GM21526 (cell line): ENCODE measurements at regions not wholly inside any gene's neighbourhood (a gene's known extent, or its start where the extent isn't known, plus 50 kb on each side); places are given as distances from the start of the nearest gene placed in this dataset.
"Not testable (repeated sequence)": the region's sequence is repeated elsewhere in the genome, so short reads cannot be mapped to it uniquely, and the experiment has no call there.

ENCODE experiments used
- ATAC-seq: cut with Tn5 transposase; IDR thresholded peaks from one replicate; pipeline ENCODE4 v1.9.1; 2021; ENCODE audit warnings: moderate library complexity; ENCODE audit not compliant: unreplicated experiment, low FRiP score

DNA sequence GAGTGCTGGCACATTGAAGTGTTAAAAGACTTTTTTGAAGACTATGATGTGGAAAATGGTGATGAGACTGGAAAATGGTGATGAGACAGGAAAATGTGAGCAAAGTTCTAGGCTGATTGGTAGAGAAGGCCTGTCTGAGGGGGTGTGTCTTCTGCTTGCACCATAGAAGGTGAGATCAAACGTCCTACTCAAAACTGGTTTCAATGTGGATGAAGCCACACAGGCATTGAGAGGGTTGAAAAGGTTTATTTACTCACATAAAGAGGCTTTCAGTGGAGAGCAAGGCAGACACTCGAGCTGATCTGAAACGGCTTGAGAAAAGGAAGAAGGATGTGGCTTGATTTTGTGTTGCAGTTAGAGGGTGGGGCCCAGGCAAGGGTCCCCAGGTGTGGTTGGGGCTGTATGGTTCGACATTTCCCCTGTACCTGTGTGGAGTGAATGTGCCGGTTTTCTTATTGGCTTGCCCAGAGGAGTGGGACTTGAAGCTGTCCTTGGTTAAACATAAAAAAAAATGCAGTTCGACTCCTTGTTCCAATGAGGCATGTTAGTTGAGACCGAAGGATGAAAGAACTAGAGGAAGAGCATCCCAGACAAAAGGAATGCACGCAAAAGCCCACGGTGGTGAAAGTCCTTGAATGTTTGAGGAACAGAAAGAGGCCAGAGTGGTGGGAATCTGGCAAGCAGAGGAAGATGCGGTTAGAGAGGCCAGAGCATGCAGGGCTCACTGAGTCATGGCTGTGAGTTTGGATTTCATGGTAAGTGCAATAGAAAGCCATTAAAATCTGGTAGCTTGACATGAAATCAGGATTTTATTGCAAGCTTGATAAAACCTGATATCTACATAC, 172.3 kb downstream of the EPM2A start:
- ATAC-seq = no peak

- ATAC-seq = no peak
Measured at GRCh38 chr6:145564553-145564952, 170.8 kb downstream of the EPM2A start.

GRCh38 chr6:145567684-145568252, 167.6 kb downstream of the EPM2A start:
- ATAC-seq = no peak

DNA sequence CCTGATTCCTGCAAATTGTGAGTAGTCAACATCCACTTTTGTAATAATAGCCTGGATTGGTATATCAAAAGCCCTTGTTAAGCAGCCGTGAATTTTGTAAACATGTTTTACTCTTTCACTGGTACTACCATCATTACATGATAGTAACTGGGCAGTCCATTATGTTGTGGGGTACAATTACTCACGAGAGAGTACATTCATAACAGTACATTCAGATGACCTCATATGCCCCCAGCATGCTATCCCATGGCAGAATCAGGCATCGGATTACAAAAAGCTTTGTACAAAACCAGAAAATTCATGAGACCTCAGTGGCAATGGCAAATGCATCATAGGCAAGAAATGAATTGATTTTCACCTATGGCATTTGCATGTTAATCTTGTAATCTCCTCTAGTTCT, 166.2 kb downstream of the EPM2A start:
- ATAC-seq = no peak

GRCh38 chr6:145570336-145570735, 165.0 kb downstream of the EPM2A start:
- ATAC-seq = not testable (repeated sequence)

GRCh38 chr6:145574269-145574668, 161.1 kb downstream of the EPM2A start:
- ATAC-seq = not testable (repeated sequence)
